WI38 (cell line): ENCODE measurements at regions not wholly inside any gene's neighbourhood (a gene's known extent, or its start where the extent isn't known, plus 50 kb on each side); places are given as distances from the start of the nearest gene placed in this dataset.

Experiments used
- H3K4me3 ChIP-seq: 2 replicates; pipeline ENCODE4 v1.5.1; 2011; ENCODE audit warnings: low read depth, mild to moderate bottlenecking, control low read depth, low read length
- TF ChIP-seq, protein P1 (sequence below): IDR thresholded peaks from 2 replicates; pipeline ENCODE4 v1.5.1; 2012; ENCODE audit warnings: low read depth, mild to moderate bottlenecking, control low read depth, low read length

DNA sequence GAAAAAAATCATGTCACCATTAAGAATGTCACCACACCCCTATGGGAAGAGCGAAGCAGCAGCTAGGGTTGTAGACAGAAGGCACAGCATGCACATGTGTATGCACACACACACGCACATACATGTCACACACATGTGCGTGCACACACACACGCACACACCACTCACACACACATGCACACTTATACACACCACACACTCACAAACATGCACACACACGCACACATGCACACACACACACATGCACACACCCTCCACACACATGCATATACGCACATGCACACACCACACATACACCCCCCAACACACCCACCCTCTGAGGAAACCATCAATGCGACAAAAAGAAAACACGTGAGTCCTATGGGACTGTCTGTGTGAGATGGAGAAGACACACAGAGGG lies 205.4 kb downstream of the ENGASE start:
- TF ChIP-seq, protein P1, sequence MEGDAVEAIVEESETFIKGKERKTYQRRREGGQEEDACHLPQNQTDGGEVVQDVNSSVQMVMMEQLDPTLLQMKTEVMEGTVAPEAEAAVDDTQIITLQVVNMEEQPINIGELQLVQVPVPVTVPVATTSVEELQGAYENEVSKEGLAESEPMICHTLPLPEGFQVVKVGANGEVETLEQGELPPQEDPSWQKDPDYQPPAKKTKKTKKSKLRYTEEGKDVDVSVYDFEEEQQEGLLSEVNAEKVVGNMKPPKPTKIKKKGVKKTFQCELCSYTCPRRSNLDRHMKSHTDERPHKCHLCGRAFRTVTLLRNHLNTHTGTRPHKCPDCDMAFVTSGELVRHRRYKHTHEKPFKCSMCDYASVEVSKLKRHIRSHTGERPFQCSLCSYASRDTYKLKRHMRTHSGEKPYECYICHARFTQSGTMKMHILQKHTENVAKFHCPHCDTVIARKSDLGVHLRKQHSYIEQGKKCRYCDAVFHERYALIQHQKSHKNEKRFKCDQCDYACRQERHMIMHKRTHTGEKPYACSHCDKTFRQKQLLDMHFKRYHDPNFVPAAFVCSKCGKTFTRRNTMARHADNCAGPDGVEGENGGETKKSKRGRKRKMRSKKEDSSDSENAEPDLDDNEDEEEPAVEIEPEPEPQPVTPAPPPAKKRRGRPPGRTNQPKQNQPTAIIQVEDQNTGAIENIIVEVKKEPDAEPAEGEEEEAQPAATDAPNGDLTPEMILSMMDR = no peak
- H3K4me3 ChIP-seq = no peak overlapping the region

DNA sequence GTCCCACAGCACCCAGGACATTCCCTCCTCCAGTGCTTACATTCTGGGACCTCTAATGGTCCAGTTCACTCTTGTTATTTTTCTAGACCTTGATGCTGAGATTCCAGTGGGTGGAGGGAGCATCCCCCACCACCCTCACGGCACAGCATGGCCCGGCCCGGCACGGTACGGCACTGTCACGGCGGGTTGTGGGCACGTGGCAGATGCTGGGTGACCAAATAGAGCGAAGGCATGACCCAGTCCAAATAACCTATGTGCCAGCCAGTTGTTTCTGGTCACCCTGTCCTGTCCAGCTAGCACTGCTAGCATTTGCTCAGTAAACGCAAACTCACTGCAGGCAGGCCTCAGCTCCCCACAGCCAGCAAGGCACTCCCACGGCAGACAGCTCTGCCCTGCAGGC lies 204.7 kb downstream of the ENGASE start:
- H3K4me3 ChIP-seq = no peak overlapping the region
- TF ChIP-seq, protein P1 = no peak

DNA sequence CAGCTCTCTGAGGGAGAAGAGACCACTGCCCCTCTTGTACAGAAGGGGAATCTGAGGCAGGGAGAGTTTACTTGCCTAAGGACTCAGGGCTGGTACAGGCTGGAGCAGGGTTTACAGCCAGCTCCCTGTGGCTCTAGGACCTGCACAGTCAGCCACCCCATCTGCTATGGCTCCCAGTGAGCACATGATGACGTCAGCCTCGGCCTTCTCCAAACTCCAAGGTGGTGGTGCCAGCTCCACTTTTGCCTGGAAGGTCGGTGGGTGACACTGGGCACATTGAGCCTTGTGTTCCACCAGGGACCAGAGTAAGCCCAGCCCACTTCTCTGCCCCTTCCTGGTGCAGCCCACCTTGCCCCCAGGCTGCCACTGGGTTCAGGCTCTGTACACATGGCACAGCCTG lies 202.2 kb downstream of the ENGASE start:
- TF ChIP-seq, protein P1 = no peak
- no peak overlapping the region for H3K4me3 ChIP-seq

DNA sequence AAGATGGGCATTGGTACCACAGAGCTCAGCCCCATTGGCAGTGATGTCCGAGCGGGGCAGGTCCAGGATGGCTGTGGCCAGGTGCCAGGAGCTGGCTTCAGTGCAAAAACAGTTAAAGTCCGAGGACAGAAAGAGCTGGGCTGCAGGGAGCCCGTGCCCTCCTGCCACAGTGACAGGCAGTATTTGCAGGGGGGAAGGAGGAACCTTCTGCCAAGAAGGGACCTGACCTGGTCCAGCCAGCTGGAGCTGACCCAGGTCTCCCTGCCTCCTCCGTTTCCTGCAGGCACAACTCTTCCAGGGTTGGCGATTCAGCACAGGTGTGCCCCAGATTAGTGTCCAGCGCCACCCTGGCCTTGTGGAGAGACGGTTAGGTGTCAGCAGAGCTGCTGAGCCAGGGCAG lies 199.0 kb downstream of the ENGASE start:
- H3K4me3 ChIP-seq = no peak overlapping the region
- TF ChIP-seq, protein P1 = no peak

DNA sequence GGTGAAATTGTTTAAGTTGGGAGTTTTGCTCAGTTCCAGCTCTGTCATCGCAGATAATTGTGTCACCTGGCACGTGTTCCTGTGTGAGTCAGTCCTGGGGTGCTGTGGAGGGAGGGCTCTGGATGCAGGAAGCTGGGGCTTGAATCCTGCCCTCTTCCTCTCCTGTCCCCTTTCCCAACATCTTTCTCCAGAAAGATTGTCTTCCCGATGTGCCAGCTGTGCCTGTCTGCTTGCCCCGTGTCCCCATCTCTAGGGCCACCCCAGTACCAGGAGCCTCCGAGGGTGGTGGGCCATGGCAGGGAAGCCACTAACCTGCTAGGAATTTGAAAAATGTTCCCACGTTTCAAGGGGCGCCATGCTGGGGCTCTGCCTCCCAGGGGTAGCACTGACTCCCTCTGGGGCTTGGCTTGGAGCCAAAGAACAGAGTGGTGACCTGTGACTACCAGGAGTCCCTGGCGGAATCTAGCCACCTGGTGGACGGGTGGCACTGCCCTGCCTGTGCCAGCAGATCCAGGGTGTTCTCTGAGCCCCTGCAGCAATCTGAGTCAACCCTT lies 198.1 kb downstream of the ENGASE start:
- H3K4me3 ChIP-seq = no peak overlapping the region
- TF ChIP-seq, protein P1 = no peak

DNA sequence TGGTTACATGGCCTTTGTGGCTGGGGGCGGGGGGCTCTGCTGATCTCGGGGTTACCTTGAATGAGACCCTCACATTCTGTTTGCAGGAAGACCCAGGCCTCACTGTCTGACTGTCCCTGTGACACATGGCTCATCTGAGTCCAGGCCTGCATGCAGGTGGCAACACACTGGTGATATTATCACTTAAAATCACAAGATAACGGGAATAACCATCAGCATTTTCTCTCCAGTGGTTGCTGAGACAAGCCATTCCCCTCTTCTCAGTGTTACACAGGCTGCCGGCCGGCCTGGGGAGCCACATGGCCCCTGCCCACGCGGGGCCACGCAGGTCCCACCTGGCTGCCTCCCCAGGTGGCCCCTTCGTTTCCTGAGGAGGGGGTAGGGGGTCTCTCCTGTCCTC lies 197.6 kb downstream of the ENGASE start:
- TF ChIP-seq, protein P1 = no peak
- H3K4me3 ChIP-seq = no peak overlapping the region

DNA sequence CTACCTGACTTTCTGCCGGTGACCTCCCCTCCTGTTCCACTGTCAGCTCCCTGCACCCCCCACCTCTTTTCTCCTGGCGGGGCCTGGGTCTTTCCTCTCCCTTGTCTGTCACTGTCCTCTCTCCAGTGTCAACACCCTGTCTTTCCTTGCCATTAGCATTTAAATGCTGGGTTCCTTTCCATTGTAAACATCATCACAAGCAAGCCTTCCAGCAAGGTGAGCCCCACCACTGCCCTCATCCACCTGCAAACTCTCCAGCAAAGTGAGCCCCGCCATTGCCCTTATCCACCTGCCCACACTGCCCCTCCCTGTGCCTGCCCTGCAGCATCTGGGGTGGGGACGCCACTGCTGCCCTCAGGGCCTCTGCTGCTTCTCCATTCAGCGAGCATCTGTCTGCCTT lies 195.0 kb downstream of the ENGASE start:
- H3K4me3 ChIP-seq = no peak overlapping the region
- TF ChIP-seq, protein P1 = no peak
